Keratinocyte (primary cell): ENCODE measurements at regions not wholly inside any gene's neighbourhood (a gene's known extent, or its start where the extent isn't known, plus 50 kb on each side); places are given as distances from the start of the nearest gene placed in this dataset.

ENCODE experiments used
- DNase-seq: peaks from one replicate; pipeline ENCODE4 v3.0.0-alpha.2; 2011; ENCODE audit warnings: low read depth, missing footprints, low spot score
- FAIRE-seq: peaks from 2 replicates; lab custom pipeline; 2011; peaks lifted over from hg19 to GRCh38; lab: Jason Lieb, UNC
- H2AFZ ChIP-seq: 2 replicates; pipeline ENCODE4 v1.6.0; 2012; ENCODE audit warnings: low read length, control low read depth, inconsistent platforms; ENCODE audit not compliant: control insufficient read depth
- H3K27ac ChIP-seq: 2 replicates; pipeline ENCODE4 v1.5.1; 2011; ENCODE audit warnings: low read length; ENCODE audit not compliant: control insufficient read depth, insufficient read depth
- H3K27me3 ChIP-seq: 3 replicates; pipeline ENCODE4 v1.6.0; 2011; ENCODE audit warnings: low read length; ENCODE audit not compliant: control insufficient read depth, insufficient read depth; ENCODE audit errors: extremely low read depth
- H3K36me3 ChIP-seq, 2 experiments: 2 replicates in 1 of 2; 3 replicates in 1 of 2; pipeline ENCODE4 v1.5.1; 2011; ENCODE audit warnings: low read length in 2 of 2, mild to moderate bottlenecking in 1 of 2; ENCODE audit not compliant: control insufficient read depth in 2 of 2, insufficient read depth in 2 of 2; ENCODE audit errors: extremely low read depth in 1 of 2
- H3K4me1 ChIP-seq: 3 replicates; pipeline ENCODE4 v1.5.1; 2011; ENCODE audit warnings: low read length; ENCODE audit not compliant: control insufficient read depth, insufficient read depth; ENCODE audit errors: extremely low read depth
- H3K4me2 ChIP-seq: 3 replicates; pipeline ENCODE4 v1.6.0; 2011; ENCODE audit warnings: low read depth, low read length; ENCODE audit not compliant: control insufficient read depth, insufficient read depth; ENCODE audit errors: extremely low read depth
- H3K4me3 ChIP-seq, 3 experiments: fragments of 200-600 bp in 1 of 3; sonication (generic) in 1 of 3; 2 replicates in 2 of 3; 3 replicates in 1 of 3; pipeline ENCODE4 v1.5.1; 2011 to 2016; ENCODE audit warnings: low read length in 3 of 3, mild to moderate bottlenecking in 3 of 3, control low read depth in 2 of 3, inconsistent platforms in 1 of 3, low read depth in 1 of 3, mixed read lengths in 1 of 3, mixed run types in 1 of 3, moderate library complexity in 1 of 3; ENCODE audit not compliant: control insufficient read depth in 2 of 3, insufficient read depth in 2 of 3; ENCODE audit errors: extremely low read depth in 1 of 3
- H3K79me2 ChIP-seq: 2 replicates; pipeline ENCODE4 v1.6.0; 2012; ENCODE audit warnings: low read length; ENCODE audit not compliant: control insufficient read depth, insufficient read depth
- H3K9ac ChIP-seq: 3 replicates; pipeline ENCODE4 v1.6.0; 2011; ENCODE audit warnings: low read length; ENCODE audit not compliant: control insufficient read depth, insufficient read depth; ENCODE audit errors: extremely low read depth
- H3K9me1 ChIP-seq: 3 replicates; pipeline ENCODE4 v1.6.0; 2011; ENCODE audit warnings: low read length; ENCODE audit not compliant: control insufficient read depth, insufficient read depth; ENCODE audit errors: extremely low read depth
- H3K9me3 ChIP-seq: 2 replicates; pipeline ENCODE4 v1.5.1; 2012; ENCODE audit warnings: low read depth, low read length; ENCODE audit not compliant: control insufficient read depth
- H4K20me1 ChIP-seq: 3 replicates; pipeline ENCODE4 v1.6.0; 2011; ENCODE audit warnings: low read length; ENCODE audit not compliant: control insufficient read depth, insufficient read depth; ENCODE audit errors: extremely low read depth
- EZH2 ChIP-seq: IDR thresholded peaks from one replicate; pipeline ENCODE4 v1.6.1; 2012; ENCODE audit warnings: inconsistent platforms, mild to moderate bottlenecking, low read length, moderate library complexity
- dilution Hi-C: fragments of 300-500 bp; cut with MboI; formaldehyde crosslinking; loops from one replicate; pipeline ENCODE4 v1.7.0; 2020; ENCODE audit warnings: low sequenced_read_pairs; ENCODE audit not compliant: extremely low pct_ligation_motif_present
- TF ChIP-seq, protein P1 (sequence below), 3 experiments: IDR thresholded peaks in 1 of 3; conservative IDR thresholded peaks in 1 of 3; optimal IDR thresholded peaks in 1 of 3; 2 replicates in 2 of 3; 3 replicates in 1 of 3; pipeline versions ENCODE3 to v1.5.1; 2011; ENCODE audit warnings: low read length in 3 of 3, mild to moderate bottlenecking in 3 of 3, moderate library complexity in 2 of 3, control low read depth in 1 of 3, inconsistent platforms in 1 of 3; ENCODE audit not compliant: insufficient read depth in 2 of 3; ENCODE audit errors: extremely low read depth in 1 of 3

DNA sequence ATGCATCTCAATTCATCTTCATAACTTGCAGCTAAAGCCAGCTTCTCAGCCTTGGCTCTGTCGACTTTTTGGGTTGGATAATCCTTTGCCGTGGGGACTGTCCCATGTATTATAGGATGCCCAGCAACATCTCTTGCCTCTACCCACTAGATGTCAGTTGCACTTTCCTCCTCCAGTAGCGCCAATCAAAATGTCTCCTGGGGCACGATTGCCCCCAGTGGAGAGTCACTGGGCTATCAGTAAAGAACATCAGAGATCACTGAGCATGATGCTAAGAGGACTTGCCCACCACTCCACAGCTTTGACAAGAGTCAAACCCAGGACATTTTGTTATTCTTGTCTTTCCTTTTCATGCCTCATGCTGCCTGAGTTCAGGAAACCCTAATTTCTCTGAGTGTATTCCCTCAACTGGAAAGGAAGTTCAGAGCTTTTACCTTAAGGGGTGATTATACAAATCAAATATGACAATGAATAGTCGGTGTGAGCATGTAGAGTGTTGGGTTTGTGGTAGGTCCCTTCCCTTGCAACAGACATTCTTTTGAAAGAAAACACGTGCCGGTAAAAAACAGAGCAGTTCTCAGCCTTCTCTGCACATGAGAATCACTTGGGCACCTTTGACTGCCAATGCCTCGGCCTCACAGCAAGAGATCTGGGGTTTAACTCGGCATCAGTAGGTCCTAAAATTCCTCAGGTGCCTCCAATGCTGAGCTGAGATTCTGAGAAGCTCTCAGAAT lies 980.6 kb downstream of the VRK1 start:
- Histone ChIP-seq H3K9me1 (no peaks in the 10 kb centered on the region), H3K4me1 (no peaks in the 10 kb centered on the region), H3K4me3 (no peak overlapping the region), H4K20me1 (no peaks in the 10 kb centered on the region), H2AFZ (no peak overlapping the region), H3K27me3 (no peaks in the 10 kb centered on the region), H3K79me2 (no peaks in the 10 kb centered on the region), H3K9me3 (no peaks in the 10 kb centered on the region), H3K36me3 (no peaks in the 10 kb centered on the region), H3K27ac (no peak overlapping the region), H3K9ac (no peak overlapping the region), H3K4me2 (no peak overlapping the region)
- dilution Hi-C loops: no loop called here
- no peak for TF ChIP-seq EZH2
- TF ChIP-seq, protein P1, sequence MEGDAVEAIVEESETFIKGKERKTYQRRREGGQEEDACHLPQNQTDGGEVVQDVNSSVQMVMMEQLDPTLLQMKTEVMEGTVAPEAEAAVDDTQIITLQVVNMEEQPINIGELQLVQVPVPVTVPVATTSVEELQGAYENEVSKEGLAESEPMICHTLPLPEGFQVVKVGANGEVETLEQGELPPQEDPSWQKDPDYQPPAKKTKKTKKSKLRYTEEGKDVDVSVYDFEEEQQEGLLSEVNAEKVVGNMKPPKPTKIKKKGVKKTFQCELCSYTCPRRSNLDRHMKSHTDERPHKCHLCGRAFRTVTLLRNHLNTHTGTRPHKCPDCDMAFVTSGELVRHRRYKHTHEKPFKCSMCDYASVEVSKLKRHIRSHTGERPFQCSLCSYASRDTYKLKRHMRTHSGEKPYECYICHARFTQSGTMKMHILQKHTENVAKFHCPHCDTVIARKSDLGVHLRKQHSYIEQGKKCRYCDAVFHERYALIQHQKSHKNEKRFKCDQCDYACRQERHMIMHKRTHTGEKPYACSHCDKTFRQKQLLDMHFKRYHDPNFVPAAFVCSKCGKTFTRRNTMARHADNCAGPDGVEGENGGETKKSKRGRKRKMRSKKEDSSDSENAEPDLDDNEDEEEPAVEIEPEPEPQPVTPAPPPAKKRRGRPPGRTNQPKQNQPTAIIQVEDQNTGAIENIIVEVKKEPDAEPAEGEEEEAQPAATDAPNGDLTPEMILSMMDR (optimal IDR thresholded peaks at IDR 0.05 in 1 of 3, IDR thresholded peaks at IDR 0.05 in 1 of 3, conservative IDR thresholded peaks at IDR 0.05 in 1 of 3; ENCODE audit: extremely low read depth in 1 of 3, insufficient read depth in 2 of 3, low read length in 3 of 3): no peak
- no peak for FAIRE-seq
- DNase-seq: no peak

DNA sequence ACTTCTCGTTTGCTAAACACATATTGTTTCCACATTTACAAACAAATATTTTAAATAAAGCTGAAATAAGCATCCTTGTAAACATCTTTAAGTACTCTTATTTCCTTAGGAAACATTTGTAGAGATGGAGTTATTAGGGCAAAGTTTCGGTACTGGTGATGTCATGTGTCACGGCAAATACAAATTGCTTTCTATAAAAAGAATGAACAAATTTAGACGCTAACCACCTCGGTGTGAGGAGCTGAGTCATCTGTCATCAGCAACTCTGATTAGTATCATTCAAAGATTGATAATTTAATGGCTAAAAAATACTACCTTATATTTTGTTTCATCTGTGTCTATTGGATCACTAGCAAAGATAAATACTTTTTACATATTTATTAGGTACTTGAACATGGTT lies 982.0 kb downstream of the VRK1 start:
- H3K36me3 ChIP-seq: no peaks in the 10 kb centered on the region
- H3K79me2 ChIP-seq: no peaks in the 10 kb centered on the region
- no peaks in the 10 kb centered on the region for H3K27me3 ChIP-seq
- no peak overlapping the region for H3K9ac ChIP-seq
- DNase-seq: no peak
- TF ChIP-seq EZH2: no peak
- TF ChIP-seq, protein P1 (optimal IDR thresholded peaks at IDR 0.05 in 1 of 3, IDR thresholded peaks at IDR 0.05 in 1 of 3, conservative IDR thresholded peaks at IDR 0.05 in 1 of 3; ENCODE audit: extremely low read depth in 1 of 3, insufficient read depth in 2 of 3, low read length in 3 of 3): no peak
- no peaks in the 10 kb centered on the region for H4K20me1 ChIP-seq
- H3K27ac ChIP-seq: no peak overlapping the region
- no peaks in the 10 kb centered on the region for H3K9me3 ChIP-seq
- no peak overlapping the region for H3K4me2 ChIP-seq
- no peak for FAIRE-seq
- no peaks in the 10 kb centered on the region for H3K4me1 ChIP-seq
- no peaks in the 10 kb centered on the region for H3K9me1 ChIP-seq
- H3K4me3 ChIP-seq: no peak overlapping the region
- dilution Hi-C loops: no loop called here
- no peak overlapping the region for H2AFZ ChIP-seq
